HG03196 (cell line): ENCODE measurements at regions not wholly inside any gene's neighbourhood (a gene's known extent, or its start where the extent isn't known, plus 50 kb on each side); places are given as distances from the start of the nearest gene placed in this dataset.
A peak's percentile ranks its signal among the peaks of the same experiment; 100 is the strongest.
"Not testable (repeated sequence)": the region's sequence is repeated elsewhere in the genome, so short reads cannot be mapped to it uniquely, and the experiment has no call there.

ENCODE experiments used
- ATAC-seq: cut with Tn5 transposase; IDR thresholded peaks from one replicate; pipeline ENCODE4 v1.9.1; 2021; ENCODE audit not compliant: unreplicated experiment

DNA sequence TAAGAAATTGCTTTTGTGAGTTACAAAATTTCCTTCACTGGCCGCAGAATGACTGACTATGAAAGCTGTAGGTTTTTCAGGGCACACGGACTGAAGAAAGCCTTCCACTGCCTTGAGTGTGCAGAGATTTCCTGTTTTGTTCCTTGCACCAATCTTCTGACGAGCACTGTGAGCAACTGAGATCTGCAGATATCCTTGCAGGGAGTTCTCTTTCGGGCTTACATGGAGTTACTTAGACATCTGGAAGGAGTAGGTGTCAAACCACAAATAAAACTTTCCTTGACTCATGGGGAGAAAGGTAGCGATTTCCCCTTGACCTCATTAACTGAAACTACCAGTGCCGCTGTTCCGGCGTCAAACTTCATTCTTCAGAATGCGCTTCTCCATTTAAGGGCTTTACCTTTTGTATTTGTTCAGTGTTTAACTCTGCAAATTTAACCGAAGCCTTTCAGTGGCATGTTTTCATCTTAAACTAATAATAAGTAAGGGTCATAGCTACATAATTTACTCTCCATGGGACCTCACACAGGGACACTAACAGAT, 1175.3 kb downstream of the GATA3 start:
- ATAC-seq = no peak

DNA sequence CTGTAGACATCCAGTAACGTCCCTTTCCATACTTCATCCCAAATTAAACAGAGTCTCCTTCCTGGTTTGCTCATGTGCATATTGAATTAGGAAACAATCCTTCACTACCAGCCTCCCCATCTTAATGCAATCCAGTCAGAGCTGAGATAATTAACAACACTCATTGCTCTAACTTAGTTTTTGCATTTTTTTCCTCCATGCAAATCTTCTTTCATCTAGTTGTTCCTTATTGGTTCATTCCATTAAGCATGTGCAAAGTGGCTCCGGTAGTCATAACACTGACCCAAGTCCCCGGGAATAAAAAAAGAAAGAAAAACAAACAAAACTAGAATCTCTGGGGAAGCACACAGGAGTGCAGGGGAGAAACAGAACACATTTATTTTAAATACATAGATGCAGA, 1176.1 kb downstream of the GATA3 start:
- ATAC-seq = no peak

DNA sequence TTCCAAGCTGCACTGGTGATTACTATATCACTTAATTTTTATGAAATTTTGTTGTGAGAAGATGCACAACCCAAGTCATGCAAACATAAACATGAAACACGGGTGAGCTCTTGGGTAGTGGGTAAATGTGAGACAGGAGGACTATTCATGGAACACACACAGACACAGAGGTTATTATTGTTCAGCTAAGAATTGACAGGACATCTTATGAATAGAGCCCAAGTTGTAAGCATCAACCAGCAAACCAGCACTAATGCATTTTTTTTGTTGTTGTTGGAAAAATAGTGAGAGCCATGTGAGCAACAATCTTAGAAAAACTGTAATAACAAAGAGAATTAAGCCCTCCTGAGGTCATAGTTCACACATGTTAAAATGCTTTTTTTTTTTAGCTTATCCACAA, 1179.7 kb downstream of the GATA3 start:
- no peak for ATAC-seq

DNA sequence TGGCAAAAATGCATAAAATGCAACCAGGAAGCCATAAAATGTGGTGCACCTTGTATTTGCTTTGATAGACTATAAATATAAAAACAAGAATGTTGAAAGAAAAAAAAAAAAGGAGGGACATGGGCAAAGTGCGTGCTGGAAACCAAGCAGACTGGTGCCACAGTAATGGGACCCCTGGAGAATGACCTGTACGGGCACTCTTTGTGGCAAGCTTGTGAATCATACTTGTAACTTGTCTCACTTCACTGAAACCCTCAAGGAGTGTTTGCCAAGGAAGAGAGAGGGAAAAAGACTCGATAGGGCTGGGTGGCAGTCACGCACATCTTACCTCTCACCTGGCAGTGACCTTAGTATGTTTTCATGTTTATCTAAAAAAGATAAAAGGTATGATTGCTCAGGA, 1183.6 kb downstream of the GATA3 start:
- no peak for ATAC-seq

DNA sequence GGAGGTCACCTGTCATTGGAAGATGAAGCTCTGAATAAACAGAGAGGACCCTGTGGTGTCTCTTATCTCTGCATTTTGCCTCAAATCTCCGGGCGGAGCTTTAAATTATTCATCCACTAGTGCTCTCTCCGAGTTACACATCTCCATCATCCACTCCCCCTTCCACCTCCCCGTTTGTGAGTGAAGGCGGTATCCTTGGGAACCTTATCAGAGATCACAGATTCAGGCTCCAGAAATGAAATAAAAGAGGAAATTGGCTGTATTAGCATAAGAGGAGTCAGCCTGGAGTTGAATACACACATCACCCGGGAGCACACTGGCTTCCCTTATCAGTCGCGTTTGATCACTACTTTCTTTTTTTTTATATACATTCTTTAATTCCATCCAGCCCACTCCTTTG, 1184.8 kb downstream of the GATA3 start:
- ATAC-seq = no peak

DNA sequence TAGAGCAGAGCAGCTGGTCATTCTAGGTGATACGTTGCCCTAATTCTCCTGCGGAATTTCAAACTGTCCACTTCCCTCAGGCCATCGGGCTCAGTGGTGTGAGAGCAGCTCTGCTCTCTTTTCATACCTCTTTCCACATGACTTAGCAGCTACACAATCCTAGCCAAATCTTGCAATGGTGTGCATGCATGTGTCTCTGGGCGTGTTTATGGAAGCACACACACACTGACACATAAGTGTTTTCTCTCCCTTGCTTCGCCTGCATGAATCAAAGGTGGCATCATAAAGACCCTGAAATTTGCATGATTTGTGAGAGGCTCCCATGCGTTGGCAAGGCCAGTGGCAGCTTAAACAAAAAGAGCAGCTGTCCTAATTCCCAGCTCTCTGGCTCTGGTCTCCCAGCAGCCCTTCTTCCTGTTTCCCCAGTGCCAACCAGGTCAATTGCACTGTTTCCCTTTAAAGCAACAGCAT, 1189.5 kb downstream of the GATA3 start:
- no peak for ATAC-seq

DNA sequence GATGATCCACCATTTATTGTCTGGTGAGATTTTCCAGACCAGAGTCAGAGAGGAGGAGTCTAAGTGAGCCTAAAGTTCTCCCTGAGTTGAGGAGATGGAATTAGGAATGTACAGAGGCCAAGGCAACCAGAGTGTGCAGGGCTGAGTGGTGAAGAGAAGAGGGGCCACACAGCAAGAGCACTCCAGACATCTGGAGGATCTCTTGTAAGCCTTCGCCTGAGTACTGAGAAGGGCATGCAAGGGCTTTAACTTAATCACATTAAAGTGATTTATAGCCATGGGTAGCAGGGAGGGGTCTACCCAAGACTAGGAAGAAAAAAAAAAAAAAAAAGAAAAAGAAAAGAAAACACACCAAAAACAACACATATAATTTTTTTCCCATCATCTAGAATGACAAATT, 1190.4 kb downstream of the GATA3 start:
- ATAC-seq = no peak

DNA sequence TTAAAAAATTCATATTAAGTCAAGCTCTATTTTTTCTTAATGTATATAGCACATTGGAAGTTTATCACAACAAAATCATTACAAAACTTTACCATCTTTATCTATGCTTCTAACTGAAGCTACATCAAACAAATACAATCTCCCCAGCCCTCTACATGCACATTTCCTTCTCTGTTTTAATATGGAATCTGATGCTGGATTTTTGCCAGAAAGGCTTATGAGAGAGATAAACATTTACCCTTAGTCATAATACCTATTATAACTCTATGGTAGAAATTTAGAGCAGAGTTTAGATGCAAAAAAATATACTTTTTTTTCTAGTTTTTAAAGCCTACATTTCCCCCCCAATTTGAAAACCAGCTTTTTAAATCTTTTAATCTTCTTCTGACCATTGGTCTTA, 1198.6 kb downstream of the GATA3 start:
- no peak for ATAC-seq

DNA sequence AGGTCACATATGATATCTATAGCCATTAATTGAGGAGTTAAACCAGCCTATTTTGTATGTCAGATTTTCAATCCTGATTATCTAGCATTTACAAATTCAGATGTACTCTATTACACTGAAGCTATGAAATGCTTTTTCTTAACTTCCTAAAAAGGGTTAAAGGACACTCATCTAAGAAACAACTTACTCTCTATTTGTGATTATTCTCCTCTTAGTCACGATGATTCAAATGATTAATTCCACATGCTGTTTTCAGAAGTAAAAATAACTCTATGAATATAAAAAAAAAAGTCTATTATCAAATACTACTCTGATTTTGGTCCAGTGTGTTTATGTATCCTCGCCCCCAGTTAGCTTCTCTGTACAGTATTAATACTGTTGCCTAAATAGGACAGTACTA, 1199.9 kb downstream of the GATA3 start:
- no peak for ATAC-seq

DNA sequence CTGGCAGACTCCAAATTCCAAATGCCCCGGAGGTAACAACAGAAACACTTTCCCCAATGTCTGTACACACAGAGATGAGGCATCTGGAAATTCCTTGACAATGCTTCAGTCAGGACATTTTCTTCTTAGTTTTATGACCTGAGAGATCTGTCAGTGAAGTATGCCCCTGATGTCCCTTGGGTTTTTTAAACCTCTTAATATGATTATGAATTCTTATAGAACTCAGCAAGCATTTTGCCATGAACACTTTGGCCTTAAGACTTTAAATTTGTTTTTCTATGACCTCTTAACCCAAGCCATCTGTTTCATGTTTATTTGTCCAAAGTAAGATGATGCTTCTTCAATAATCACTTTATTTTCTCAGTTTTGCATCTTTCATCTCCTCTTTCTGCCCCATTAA, 1206.2 kb downstream of the GATA3 start:
- no peak for ATAC-seq

DNA sequence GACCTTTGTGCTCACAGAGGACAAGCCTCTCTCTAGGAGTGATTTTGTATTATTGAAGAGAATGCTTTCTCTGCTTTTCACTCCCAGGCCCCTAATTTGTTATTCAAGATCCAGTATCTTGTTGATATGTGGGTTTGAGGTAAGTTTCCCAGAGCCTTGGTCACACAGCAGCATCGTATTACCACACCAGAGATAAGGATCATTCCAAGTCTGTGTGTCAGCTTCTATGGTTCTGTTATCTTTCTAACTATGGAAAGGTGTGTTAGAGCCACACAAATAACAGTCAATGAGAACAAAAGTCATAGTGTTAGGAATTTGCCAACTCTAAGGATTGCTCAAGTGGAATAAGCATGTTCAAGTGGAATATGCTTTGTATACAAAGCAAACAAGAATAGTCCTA, 1208.3 kb downstream of the GATA3 start:
- no peak for ATAC-seq

DNA sequence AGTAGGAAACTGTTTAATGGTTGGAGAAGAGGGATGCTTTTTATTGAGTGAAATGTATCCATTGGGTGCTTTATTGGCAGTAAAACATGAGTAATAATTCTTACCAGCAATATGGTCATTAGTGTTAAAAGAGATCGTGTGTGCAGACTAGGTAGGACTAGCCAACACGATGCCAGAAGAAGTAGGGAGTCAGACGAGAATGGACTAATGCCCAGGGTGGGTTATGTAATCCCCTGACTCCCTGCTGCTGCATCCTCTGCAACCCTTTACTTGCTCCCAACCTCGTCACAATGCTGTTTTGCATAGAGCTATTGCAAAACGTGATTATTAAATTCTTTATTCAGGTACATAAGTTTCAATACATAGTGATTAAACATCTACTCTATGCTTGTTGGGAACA, 1213.7 kb downstream of the GATA3 start:
- no peak for ATAC-seq

DNA sequence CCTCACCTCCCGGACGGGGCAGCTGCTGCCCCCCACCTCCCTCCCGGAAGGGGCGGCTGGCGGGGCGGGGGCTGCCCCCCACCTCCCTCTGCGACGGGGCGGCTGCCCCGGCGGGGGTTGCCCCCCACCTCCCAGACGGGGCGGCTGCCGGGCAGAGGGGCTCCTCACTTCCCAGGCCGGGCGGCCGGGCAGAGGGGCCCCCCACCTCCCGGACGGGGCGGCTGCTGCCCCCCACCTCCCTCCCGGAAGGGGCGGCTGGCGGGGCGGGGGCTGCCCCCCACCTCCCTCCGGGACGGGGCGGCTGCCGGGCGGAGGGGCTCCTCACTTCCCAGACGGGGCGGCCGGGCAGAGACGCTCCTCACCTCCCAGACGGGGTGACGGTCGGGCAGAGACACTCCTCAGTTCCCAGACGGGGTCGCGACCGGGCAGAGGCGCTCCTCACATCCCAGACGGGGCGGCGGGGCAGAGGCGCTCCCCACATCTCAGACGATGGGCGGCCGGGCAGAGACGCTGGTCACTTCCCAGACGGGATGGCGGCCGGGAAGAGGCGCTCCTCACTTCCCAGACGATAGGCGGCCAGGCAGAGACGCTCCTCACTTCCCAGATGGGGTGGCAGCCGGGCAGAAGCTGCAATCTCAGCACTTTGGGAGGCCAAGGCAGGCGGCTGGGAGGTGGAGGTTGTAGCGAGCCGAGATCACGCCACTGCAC, 1218.8 kb downstream of the GATA3 start:
- ATAC-seq = not testable (repeated sequence)

DNA sequence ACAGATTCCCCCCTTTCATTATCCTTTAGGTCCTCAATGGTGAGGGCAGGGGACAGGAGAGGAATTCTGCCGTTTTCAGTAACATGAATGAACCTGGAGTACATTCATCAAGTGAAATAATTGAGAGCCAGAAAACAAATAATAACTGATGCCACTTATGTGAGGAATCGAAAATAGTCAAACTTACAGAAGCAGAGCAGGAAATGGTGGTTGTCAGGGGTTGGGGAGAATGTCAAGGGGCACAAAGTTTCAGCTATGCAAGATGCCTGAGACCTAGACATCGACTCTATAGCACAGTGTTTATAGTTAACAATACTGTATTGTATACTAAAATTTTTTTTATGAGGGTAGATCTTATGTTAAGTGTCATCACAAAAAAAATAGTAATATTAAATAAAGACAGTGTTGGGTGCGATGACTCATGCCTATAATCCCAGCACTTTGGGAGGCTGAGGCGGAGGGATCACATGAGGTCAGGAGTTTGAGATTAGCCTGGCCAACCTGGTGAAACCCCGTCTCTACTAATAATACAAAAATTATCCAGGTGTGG, 1219.8 kb downstream of the GATA3 start:
- no peak for ATAC-seq

DNA sequence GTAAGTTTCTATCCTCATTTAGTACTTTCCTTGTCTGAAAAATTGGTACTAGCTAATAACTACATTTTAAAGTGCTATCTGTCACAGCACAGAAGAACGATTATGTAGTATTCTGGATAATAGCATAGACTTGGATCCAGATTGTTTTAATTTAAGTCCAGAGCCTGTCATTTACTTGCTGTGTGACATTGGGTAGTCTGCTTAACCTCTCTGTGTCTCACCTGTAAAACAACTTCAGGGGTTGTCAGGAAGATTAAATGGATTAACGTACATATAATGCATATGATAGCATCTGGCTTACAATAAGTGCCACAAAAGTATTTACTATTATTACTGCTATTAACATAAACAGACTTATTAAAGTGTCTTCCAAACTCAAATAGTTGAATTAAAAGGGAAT, 1221.4 kb downstream of the GATA3 start:
- ATAC-seq = no peak

DNA sequence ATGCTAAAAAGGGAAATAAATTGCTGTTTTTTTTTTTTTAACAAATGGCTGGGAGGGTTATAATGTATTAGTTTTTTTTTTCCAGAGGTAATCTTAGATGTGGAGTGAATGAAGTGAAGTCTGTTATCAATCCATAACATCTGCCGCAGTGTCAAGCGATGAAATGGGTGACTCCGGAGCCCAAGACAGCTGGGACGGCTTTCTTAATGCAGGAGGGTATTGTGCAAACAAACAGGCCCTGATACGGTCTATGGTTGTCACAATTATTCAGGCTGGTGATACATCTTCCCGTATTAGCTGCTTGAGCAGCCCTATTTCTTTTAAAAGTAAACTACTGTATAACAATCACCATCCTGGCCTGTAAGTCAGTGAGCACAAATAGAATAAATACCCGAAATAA, 1231.2 kb downstream of the GATA3 start:
- no peak for ATAC-seq

DNA sequence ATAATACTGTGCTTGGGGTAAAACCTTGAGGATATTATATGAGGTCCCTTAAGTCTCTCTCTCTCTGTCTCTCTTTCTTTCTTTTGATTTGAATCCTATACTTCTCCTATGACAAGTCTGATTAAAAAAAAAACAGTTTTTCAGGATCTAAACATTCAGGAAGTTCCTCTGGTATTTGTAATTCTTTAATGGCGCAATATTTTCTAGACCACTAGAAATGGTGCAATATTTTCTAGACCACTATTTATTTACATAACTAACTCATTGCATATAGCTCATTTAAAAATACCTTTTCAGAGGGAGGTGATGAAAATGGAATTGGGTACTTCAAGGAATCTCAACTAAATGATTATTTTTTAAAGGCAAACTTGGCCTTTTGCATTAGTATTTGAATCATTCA, 1235.3 kb downstream of the GATA3 start:
- no peak for ATAC-seq

DNA sequence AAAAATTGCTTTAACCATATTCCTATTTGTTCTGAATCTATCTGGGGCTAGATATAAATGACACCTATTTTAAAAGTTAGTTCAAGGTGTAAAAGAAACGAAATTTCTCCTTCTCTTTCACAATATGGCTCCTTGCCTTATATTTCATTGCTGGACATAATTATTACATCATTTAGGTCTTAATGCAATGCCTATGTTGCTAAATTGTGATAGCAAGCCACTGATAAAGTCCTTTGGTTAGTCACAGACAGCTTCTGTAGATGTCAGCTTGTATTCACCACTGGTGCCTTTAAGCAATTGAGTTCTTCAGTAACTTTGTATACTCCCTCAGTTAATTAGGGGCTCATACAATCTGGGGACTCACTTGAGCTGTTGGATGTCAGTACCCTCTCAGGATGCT, 1236.6 kb downstream of the GATA3 start:
- no peak for ATAC-seq

DNA sequence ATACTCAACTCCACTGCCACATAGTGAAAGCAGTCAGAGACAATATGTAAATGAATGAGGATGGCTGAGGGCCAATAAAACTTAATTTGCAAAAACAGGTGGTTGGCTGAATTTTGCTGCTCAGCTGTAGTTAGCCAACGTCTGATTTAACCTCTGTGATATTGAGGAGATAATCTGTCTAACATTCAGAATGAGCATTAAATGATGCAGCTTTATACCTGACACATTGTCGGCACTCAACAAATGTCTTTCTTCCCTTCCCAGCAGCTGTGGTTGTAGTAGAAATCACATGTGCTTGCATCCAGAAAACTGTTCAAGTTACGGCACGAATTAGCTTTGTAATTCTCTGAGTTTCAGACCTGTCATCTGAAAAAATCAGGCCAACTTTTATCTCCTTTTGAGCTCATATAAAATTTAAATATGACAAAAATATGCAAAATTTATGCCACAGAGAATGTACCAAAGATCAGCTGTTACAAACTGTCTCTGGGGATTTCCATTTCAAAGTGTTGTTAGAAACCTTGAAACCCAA, 1239.7 kb downstream of the GATA3 start:
- ATAC-seq = no peak

DNA sequence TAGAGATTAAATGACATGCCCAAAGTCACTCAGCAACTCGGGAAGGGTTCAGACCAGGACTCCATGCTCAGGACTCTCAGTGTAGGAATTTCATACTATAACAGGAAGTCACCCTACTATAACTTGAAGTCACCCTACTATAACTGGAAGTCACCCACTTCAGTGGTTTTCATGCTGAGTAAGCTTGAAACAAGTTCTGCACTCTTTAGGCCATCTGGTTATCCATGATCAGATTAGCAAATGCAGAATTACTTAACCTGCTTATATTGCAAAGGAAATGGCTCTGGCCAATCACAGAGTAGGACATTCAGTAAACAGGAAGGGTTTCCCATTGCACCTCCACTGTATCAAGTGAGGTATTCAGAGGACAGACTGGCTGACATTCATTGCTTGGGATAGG, 1240.4 kb downstream of the GATA3 start:
- ATAC-seq = peak; percentile 68

DNA sequence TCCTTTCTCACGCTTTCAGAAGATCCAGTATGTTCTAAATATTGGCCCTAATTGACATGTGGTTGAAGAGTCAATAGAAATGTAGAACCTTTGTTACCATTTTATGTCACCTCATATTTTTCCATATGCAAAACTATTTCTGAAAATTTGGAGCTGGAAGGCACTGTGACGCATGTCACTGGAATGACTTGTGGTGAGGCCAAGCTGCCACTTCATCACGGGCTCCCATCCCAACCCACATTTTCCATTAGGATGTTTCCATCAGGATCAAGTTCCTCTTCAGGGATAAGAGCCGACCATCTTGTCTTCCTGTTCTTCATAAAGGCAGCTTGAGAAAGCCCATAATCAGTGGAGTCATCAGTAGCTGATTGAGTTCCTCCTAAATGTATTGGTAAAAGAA, 1241.7 kb downstream of the GATA3 start:
- no peak for ATAC-seq

DNA sequence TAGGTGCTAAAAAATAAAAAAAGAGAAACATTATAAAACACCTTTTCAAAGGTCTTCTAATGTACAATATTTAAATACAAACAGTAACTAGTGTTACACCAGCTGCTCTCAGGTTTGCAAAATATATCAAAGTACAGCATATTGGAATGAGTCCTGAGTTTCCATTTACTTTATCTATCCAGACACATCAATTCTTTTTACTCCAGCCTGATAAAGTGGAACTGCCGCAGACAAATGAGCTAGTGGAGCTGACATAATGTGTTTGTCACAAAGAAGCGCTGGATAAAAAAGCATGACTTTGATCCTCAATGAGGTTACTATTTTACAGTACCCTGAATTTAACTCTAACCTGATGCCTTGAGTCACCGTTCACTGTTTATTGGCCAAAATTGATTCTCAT, 1243.1 kb downstream of the GATA3 start:
- no peak for ATAC-seq

DNA sequence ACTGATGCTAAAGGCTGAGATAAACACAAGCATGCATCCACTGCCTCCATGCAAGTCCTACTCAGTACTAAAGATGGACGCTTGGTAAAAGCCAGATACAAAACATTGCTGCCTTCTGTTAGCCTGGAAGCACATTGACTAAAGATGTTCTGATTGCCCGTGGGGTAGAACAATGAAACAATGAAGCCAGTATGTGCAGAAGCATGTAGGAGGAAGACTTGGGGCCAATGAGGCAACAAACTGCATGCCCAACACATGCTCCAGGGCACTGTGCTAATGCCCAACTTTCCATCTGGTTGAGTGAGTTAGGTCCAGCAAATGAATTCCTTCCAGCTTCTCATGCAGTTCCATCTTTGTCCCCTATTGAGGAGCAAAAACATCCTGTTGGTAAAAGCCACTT, 1245.5 kb downstream of the GATA3 start:
- ATAC-seq = no peak
